Gastroesophageal sphincter (tissue), 3 donors: ENCODE measurements at regions not wholly inside any gene's neighbourhood (a gene's known extent, or its start where the extent isn't known, plus 50 kb on each side); places are given as distances from the start of the nearest gene placed in this dataset.

Experiments
- EP300 ChIP-seq: sonication (generic); formaldehyde crosslinking; IDR thresholded peaks from one replicate; pipeline ENCODE4 v1.6.1; 2017; ENCODE audit warnings: antibody characterized with exemption, mild to moderate bottlenecking
- POLR2A ChIP-seq, 2 donors: fragments of 450-650 bp; IDR thresholded peaks; one replicate each; pipeline ENCODE4 v1.6.1; 2017; ENCODE audit warnings: antibody characterized with exemption in 2 of 2, mild to moderate bottlenecking in 2 of 2, moderate library complexity in 1 of 2
- TF ChIP-seq, protein P1 (sequence below), 4 experiments: fragments of 200-600 bp in 2 of 4; fragments of 450-650 bp in 2 of 4; sonication (generic) in 1 of 4; IDR thresholded peaks; one replicate each; pipeline ENCODE4 v1.5.1; 2017 to 2019; ENCODE audit warnings: antibody characterized with exemption in 4 of 4, mild to moderate bottlenecking in 2 of 4, moderate library complexity in 2 of 4

DNA sequence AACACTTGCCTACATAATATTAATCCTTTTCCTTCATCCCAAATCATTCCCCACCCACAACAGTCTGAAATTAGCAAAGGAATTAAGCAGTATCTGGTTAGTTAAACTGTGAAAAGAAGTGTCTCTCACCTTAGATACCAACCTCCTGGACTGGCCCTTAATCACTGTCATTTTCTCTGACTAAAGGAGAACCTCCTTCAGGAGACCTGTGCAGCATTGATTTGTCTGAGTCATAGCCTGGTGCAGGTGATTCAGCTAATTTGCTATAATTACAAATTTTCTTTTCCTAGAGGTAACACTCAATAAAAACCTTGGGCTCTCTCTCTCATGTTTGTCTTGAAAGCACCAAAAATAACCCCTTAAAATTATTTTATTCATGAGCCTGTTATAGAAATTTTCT lies 279.8 kb upstream of the SEMA6D start:
- TF ChIP-seq POLR2A (IDR thresholded peaks at IDR 0.05), result no peak
- TF ChIP-seq, protein P1, sequence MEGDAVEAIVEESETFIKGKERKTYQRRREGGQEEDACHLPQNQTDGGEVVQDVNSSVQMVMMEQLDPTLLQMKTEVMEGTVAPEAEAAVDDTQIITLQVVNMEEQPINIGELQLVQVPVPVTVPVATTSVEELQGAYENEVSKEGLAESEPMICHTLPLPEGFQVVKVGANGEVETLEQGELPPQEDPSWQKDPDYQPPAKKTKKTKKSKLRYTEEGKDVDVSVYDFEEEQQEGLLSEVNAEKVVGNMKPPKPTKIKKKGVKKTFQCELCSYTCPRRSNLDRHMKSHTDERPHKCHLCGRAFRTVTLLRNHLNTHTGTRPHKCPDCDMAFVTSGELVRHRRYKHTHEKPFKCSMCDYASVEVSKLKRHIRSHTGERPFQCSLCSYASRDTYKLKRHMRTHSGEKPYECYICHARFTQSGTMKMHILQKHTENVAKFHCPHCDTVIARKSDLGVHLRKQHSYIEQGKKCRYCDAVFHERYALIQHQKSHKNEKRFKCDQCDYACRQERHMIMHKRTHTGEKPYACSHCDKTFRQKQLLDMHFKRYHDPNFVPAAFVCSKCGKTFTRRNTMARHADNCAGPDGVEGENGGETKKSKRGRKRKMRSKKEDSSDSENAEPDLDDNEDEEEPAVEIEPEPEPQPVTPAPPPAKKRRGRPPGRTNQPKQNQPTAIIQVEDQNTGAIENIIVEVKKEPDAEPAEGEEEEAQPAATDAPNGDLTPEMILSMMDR (IDR thresholded peaks at IDR 0.05), result no peak
- no peak for TF ChIP-seq EP300
